Panc1 (cell line): ENCODE measurements at regions not wholly inside any gene's neighbourhood (a gene's known extent, or its start where the extent isn't known, plus 50 kb on each side); places are given as distances from the start of the nearest gene placed in this dataset.
"Not testable (repeated sequence)": the region's sequence is repeated elsewhere in the genome, so short reads cannot be mapped to it uniquely, and the experiment has no call there.

Experiments used
- ATAC-seq: fragments of 200-7000 bp; cut with Tn5 transposase; 2 replicates; pipeline ENCODE4 v1.9.1; 2020; ENCODE audit warnings: mild to moderate bottlenecking, moderate library complexity
- BruUV-seq: library from RNA; stranded (reverse); fragments of 400-500 nt; replicated peaks from 2 replicates; lab custom pipeline; 2021; lab: Mats Ljungman, UMichigan
- CTCF ChIA-PET: fragments of 300-600 bp; sonication (Branson Sonifier 250); formaldehyde crosslinking; loops from one replicate; lab custom pipeline; 2022; ENCODE audit warnings: antibody characterized with exemption; lab: Charles Lee
- POLR2A ChIA-PET: fragments of 300-600 bp; sonication (Branson Sonifier 250); formaldehyde crosslinking; loops from one replicate; lab custom pipeline; 2022; ENCODE audit warnings: antibody characterized with exemption; lab: Charles Lee
- DNase-seq: peaks from one replicate; pipeline ENCODE4 v3.0.0-alpha.2; 2010; ENCODE audit warnings: low read depth, low spot score
- H3K27ac ChIP-seq: 2 replicates; pipeline ENCODE4 v1.5.1; 2011; ENCODE audit warnings: mild to moderate bottlenecking, low read length, inconsistent platforms
- H3K27me3 ChIP-seq: fragments of 200-500 bp; sonication (Bioruptor generic); 2 replicates; pipeline ENCODE4 v1.6.0; 2014; ENCODE audit warnings: low read length, inconsistent platforms; ENCODE audit not compliant: control insufficient read depth, insufficient read depth
- H3K36me3 ChIP-seq: fragments of 200-500 bp; sonication (Bioruptor generic); 2 replicates; pipeline ENCODE4 v1.5.1; 2014; ENCODE audit warnings: inconsistent platforms, mild to moderate bottlenecking, low read length, moderate library complexity; ENCODE audit not compliant: control insufficient read depth, insufficient read depth
- H3K4me1 ChIP-seq: 2 replicates; pipeline ENCODE4 v1.5.1; 2011; ENCODE audit warnings: inconsistent platforms, mild to moderate bottlenecking, low read length, moderate library complexity; ENCODE audit not compliant: control insufficient read depth, insufficient read depth
- H3K4me3 ChIP-seq, 2 experiments: 2 replicates each; pipeline ENCODE4 v1.5.1; 2011 to 2012; ENCODE audit warnings: low read depth in 2 of 2, low read length in 2 of 2, mild to moderate bottlenecking in 2 of 2, inconsistent platforms in 1 of 2, moderate library complexity in 1 of 2
- H3K9me3 ChIP-seq: fragments of 200-500 bp; sonication (Bioruptor generic); 2 replicates; pipeline ENCODE4 v1.5.1; 2014; ENCODE audit warnings: low read depth, mild to moderate bottlenecking, inconsistent platforms, low read length, moderate library complexity; ENCODE audit not compliant: control insufficient read depth, insufficient read depth
- POLR2AphosphoS5 ChIP-seq: IDR thresholded peaks from 2 replicates; pipeline ENCODE4 v1.6.1; 2012; ENCODE audit warnings: mild to moderate bottlenecking, low read depth, low read length, moderate library complexity
- SIN3A ChIP-seq: IDR thresholded peaks from 2 replicates; pipeline ENCODE4 v1.6.1; 2012; ENCODE audit warnings: low read depth, mild to moderate bottlenecking, low read length, moderate library complexity, borderline replicate concordance; ENCODE audit not compliant: insufficient read depth
- TCF7L2 ChIP-seq: IDR thresholded peaks from 2 replicates; pipeline ENCODE4 v1.6.1; 2011; ENCODE audit warnings: mild to moderate bottlenecking, low read depth, low read length, inconsistent platforms
- in situ Hi-C: cut with HindIII; loops from 2 replicates; pipeline ENCODE4 v1.10.0; 2016; ENCODE audit warnings: low sequenced_read_pairs, low pct_unique_long_range_greater_than_20kb
- intact Hi-C: fragments of 100-400 bp; cut with micrococcal nuclease; formaldehyde crosslinking; loops from one replicate; pipeline ENCODE4 v1.10.0; 2022; ENCODE audit not compliant: unreplicated experiment
- TF ChIP-seq, protein P1 (sequence below): fragments of 450-650 bp; IDR thresholded peaks from 2 replicates; pipeline ENCODE4 v1.5.1; 2017; ENCODE audit warnings: mild to moderate bottlenecking
- TF ChIP-seq, protein P2 (sequence below), 2 experiments: IDR thresholded peaks; 2 replicates each; pipeline ENCODE4 v1.6.1; 2011 to 2012; ENCODE audit warnings: low read depth in 2 of 2, control low read depth in 1 of 2, low read length in 1 of 2, mild to moderate bottlenecking in 1 of 2, moderate library complexity in 1 of 2; ENCODE audit not compliant: insufficient read depth in 1 of 2

GRCh38 chr6:28791002-28791383, 132.8 kb downstream of the TRIM27 start:
- Histone ChIP-seq H3K27me3 (peaks cover 2% of the 10 kb centered on the region; the same call in 1 of the 2 replicates), H3K36me3 (no peaks in the 10 kb centered on the region), H3K9me3 (no peaks in the 10 kb centered on the region), H3K4me1 (peaks cover 9% of the 10 kb centered on the region), H3K4me3 (peak overlapping the region; percentile 66 to 96), H3K27ac (no peak overlapping the region)
- in situ Hi-C loops (no loop called here), intact Hi-C loops (loop anchor here (5.0 kb wide), 1 partner anchor 34 kb away; no protein-coding TSS in a partner anchor)
- CTCF ChIA-PET, result interaction anchor here (0.6 kb wide), 1 partner anchor 219 kb away, joined by 3 read pairs; no protein-coding TSS in a partner anchor
- TF ChIP-seq TCF7L2 (no peak), POLR2AphosphoS5 (no peak)
- TF ChIP-seq, protein P1, sequence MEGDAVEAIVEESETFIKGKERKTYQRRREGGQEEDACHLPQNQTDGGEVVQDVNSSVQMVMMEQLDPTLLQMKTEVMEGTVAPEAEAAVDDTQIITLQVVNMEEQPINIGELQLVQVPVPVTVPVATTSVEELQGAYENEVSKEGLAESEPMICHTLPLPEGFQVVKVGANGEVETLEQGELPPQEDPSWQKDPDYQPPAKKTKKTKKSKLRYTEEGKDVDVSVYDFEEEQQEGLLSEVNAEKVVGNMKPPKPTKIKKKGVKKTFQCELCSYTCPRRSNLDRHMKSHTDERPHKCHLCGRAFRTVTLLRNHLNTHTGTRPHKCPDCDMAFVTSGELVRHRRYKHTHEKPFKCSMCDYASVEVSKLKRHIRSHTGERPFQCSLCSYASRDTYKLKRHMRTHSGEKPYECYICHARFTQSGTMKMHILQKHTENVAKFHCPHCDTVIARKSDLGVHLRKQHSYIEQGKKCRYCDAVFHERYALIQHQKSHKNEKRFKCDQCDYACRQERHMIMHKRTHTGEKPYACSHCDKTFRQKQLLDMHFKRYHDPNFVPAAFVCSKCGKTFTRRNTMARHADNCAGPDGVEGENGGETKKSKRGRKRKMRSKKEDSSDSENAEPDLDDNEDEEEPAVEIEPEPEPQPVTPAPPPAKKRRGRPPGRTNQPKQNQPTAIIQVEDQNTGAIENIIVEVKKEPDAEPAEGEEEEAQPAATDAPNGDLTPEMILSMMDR, result no peak
- TF ChIP-seq, protein P2, sequence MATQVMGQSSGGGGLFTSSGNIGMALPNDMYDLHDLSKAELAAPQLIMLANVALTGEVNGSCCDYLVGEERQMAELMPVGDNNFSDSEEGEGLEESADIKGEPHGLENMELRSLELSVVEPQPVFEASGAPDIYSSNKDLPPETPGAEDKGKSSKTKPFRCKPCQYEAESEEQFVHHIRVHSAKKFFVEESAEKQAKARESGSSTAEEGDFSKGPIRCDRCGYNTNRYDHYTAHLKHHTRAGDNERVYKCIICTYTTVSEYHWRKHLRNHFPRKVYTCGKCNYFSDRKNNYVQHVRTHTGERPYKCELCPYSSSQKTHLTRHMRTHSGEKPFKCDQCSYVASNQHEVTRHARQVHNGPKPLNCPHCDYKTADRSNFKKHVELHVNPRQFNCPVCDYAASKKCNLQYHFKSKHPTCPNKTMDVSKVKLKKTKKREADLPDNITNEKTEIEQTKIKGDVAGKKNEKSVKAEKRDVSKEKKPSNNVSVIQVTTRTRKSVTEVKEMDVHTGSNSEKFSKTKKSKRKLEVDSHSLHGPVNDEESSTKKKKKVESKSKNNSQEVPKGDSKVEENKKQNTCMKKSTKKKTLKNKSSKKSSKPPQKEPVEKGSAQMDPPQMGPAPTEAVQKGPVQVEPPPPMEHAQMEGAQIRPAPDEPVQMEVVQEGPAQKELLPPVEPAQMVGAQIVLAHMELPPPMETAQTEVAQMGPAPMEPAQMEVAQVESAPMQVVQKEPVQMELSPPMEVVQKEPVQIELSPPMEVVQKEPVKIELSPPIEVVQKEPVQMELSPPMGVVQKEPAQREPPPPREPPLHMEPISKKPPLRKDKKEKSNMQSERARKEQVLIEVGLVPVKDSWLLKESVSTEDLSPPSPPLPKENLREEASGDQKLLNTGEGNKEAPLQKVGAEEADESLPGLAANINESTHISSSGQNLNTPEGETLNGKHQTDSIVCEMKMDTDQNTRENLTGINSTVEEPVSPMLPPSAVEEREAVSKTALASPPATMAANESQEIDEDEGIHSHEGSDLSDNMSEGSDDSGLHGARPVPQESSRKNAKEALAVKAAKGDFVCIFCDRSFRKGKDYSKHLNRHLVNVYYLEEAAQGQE (IDR thresholded peaks at IDR 0.05; ENCODE audit: insufficient read depth in 1 of 2, low read depth in 2 of 2, low read length in 1 of 2), result no peak
- BruUV-seq, result no TSS peak
- ATAC-seq (peak; percentile 5; the same call in 1 of the 2 replicates), DNase-seq (no peak)
- POLR2A ChIA-PET, result interaction anchor here (0.7 to 1.2 kb wide), 2 partner anchors 48 to 192 kb away, joined by 5 to 9 read pairs; no protein-coding TSS in a partner anchor

DNA sequence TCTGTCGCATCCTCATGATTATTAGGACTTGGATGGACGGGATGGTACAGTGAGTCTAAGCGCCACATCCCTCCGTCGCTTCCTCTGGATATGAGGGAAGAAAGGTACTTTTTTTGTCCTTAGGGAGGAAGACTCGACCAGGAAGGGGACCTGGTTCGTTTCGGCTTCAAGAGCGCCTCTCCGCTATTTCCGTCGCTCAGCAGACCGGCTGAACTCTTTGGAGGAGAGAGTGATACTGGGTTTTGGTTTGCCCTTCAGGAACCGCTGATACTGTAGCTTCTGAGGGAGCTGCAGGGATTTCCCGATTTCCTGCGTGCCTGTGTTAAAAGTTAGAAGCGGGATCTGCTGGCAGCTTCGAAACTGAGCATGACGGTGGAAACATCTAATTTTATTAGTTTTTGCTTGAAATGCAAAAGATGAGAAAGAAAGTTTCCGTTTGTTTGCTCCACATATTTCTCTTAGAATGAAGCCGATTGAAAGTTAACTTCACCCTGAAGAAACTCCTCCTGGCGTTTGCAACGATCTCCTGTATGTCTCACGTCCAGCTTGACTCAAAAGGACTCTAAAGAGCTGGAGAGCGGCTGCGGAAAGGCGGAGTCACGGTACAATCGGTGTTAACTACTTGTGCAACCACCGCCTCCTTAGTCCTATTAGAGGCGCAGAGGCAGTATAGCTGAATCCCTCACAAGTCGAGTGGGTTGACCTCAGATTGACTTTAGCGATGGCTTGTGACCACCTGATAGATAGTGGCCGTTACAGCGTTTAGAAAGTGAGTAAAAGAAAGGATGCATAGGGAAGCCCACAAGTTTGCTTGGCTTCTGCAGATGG, 129.4 kb downstream of the TRIM27 start:
- in situ Hi-C loops, result no loop called here
- peak overlapping the region; percentile 53 to 91 for H3K4me3 ChIP-seq
- no TSS peak for BruUV-seq
- H3K4me1 ChIP-seq, result peaks cover 9% of the 10 kb centered on the region
- POLR2A ChIA-PET, result interaction anchor here (0.5 to 0.6 kb wide), 2 partner anchors 13 to 930 kb away, joined by 4 to 5 read pairs; no protein-coding TSS in a partner anchor
- no peaks in the 10 kb centered on the region for H3K36me3 ChIP-seq
- DNase-seq, result no peak
- ATAC-seq, result peak; percentile 67
- no peaks in the 10 kb centered on the region for H3K27me3 ChIP-seq
- H3K9me3 ChIP-seq, result no peaks in the 10 kb centered on the region
- H3K27ac ChIP-seq, result peak overlapping the region; percentile 11; the same call in 1 of the 2 replicates
- CTCF ChIA-PET, result interaction anchor here (0.5 to 0.7 kb wide), 3 partner anchors 24 to 186 kb away, joined by 3 to 5 read pairs (median 3); no protein-coding TSS in a partner anchor
- TF ChIP-seq, protein P1, result no peak
- TF ChIP-seq POLR2AphosphoS5 (no peak), TCF7L2 (no peak), SIN3A (no peak)
- TF ChIP-seq, protein P2 (IDR thresholded peaks at IDR 0.05; ENCODE audit: insufficient read depth in 1 of 2, low read depth in 2 of 2, low read length in 1 of 2), result no peak
- intact Hi-C loops, result loop anchor here (5.0 kb wide), 1 partner anchor 37 kb away; no protein-coding TSS in a partner anchor

DNA sequence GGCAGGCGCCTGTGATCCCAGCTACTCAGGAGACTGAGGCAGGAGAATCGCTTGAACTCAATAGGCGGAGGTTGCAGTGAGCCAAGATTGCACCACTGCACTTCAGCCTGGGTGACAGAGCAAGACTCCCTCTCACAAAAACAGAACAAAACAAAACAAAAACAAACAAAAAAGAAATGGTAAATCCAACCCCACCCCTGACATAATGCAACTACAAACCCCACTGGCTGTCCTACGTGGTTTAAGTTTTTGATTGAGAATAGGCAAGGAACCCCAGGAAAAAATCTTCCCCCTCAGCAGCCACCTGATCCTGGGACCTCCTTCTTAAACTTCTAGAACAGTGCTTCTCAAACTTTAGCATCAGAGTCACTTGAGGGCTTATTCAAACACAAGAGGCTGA, 123.1 kb downstream of the TRIM27 start:
- CTCF ChIA-PET, H3K36me3 ChIP-seq, ATAC-seq, POLR2A ChIA-PET, H3K27me3 ChIP-seq, in situ Hi-C loops, H3K9me3 ChIP-seq, BruUV-seq, H3K4me3 ChIP-seq, DNase-seq, H3K27ac ChIP-seq: not testable (repeated sequence)
- H3K4me1 ChIP-seq, result peaks cover 17% of the 10 kb centered on the region
- intact Hi-C loops, result loop anchor here (5.0 kb wide), 1 partner anchor 113 kb away; no protein-coding TSS in a partner anchor
